ENCODE measurements at regions not wholly inside any gene's neighbourhood (a gene's known extent, or its start where the extent isn't known, plus 50 kb on each side); places are given as distances from the start of the nearest gene placed in this dataset.

GRCh38 chr6:21785164-21785563 is 191.6 kb downstream of the SOX4 start:
- Histone ChIP-seq H3K4me2 (ENCODE audit: low read depth, low read length, poor library complexity, severe bottlenecking) (no peak overlapping the region), H2AFZ (ENCODE audit: low read length) (no peak overlapping the region), H3K4me1 (ENCODE audit: insufficient read depth, low read length, poor library complexity, severe bottlenecking) (no peaks in the 10 kb centered on the region), H3K27me3 (ENCODE audit: insufficient read depth, low read length, poor library complexity, severe bottlenecking) (no peaks in the 10 kb centered on the region), H3K9me3 (ENCODE audit: insufficient read depth, low read depth, low read length) (no peaks in the 10 kb centered on the region), H3K9me2 (replicated peaks; ENCODE audit: low read depth, low read length) (no peaks in the 10 kb centered on the region), H3K4me3 (ENCODE audit: low read length, poor library complexity, severe bottlenecking) (no peak overlapping the region), H3K79me2 (ENCODE audit: insufficient read depth, low read length) (peaks cover 90% of the 10 kb centered on the region), H3K9ac (ENCODE audit: low read depth, low read length, poor library complexity, severe bottlenecking) (no peak overlapping the region), H3K36me3 (ENCODE audit: insufficient read depth, low read length) (peaks cover 78% of the 10 kb centered on the region), H4K20me1 (ENCODE audit: insufficient read depth, low read length, poor library complexity, severe bottlenecking) (peaks cover 58% of the 10 kb centered on the region), H3F3A (ENCODE audit: low read depth) (0 out of 2 replicates have a peak, but pooled peaks cover 3% of the 10 kb centered on the region)
- TF ChIP-seq, protein P1, sequence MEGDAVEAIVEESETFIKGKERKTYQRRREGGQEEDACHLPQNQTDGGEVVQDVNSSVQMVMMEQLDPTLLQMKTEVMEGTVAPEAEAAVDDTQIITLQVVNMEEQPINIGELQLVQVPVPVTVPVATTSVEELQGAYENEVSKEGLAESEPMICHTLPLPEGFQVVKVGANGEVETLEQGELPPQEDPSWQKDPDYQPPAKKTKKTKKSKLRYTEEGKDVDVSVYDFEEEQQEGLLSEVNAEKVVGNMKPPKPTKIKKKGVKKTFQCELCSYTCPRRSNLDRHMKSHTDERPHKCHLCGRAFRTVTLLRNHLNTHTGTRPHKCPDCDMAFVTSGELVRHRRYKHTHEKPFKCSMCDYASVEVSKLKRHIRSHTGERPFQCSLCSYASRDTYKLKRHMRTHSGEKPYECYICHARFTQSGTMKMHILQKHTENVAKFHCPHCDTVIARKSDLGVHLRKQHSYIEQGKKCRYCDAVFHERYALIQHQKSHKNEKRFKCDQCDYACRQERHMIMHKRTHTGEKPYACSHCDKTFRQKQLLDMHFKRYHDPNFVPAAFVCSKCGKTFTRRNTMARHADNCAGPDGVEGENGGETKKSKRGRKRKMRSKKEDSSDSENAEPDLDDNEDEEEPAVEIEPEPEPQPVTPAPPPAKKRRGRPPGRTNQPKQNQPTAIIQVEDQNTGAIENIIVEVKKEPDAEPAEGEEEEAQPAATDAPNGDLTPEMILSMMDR (conservative IDR thresholded peaks at IDR 0.05; ENCODE audit: low read length), result no peak
- TF ChIP-seq EZH2phosphoT487 (IDR thresholded peaks at IDR 0.05; ENCODE audit: borderline replicate concordance), result no peak

- H3K79me2 ChIP-seq (ENCODE audit: insufficient read depth, low read length), result peaks cover 78% of the 10 kb centered on the region
These were observed 197.5 kb downstream of the SOX4 start for GRCh38 chr6:21791056-21791455.

DNA sequence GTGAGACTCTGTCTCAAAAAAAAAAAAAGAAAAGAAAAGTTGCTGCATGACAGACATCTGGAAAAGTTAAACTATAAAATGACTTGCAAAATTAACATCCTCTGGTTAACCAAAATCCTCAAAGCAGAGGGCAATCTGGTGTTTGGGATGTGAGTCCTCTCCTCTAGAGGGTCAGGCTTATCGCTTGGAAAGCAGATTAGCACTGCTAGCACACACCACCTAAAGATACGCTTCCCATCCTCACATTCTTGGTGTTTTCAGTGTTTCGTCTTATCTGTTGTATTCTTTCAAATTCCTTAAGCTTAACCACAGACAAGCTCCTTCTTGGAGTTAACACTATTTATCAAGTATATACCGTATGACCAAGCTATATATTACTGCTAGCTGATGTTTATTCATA is 198.0 kb downstream of the SOX4 start:
- H3K36me3 ChIP-seq (ENCODE audit: insufficient read depth, low read length), result peaks cover 67% of the 10 kb centered on the region; the same call in 1 of the 2 replicates
- H3K79me2 ChIP-seq (ENCODE audit: insufficient read depth, low read length), result peaks cover 72% of the 10 kb centered on the region
- H4K20me1 ChIP-seq (ENCODE audit: insufficient read depth, low read length, poor library complexity, severe bottlenecking), result peaks cover 42% of the 10 kb centered on the region
- no peaks in the 10 kb centered on the region for H3F3A ChIP-seq (ENCODE audit: low read depth)
- no peak for TF ChIP-seq EZH2phosphoT487 (IDR thresholded peaks at IDR 0.05; ENCODE audit: borderline replicate concordance)
- TF ChIP-seq, protein P1 (conservative IDR thresholded peaks at IDR 0.05; ENCODE audit: low read length), result no peak
- H2AFZ ChIP-seq (ENCODE audit: low read length), result no peak overlapping the region
- peaks cover 4% of the 10 kb centered on the region for H3K4me1 ChIP-seq (ENCODE audit: insufficient read depth, low read length, poor library complexity, severe bottlenecking)
- no peaks in the 10 kb centered on the region for H3K9me2 ChIP-seq (replicated peaks; ENCODE audit: low read depth, low read length)
- H3K9ac ChIP-seq (ENCODE audit: low read depth, low read length, poor library complexity, severe bottlenecking), result no peak overlapping the region
- H3K9me3 ChIP-seq (ENCODE audit: insufficient read depth, low read depth, low read length), result no peaks in the 10 kb centered on the region
- no peak overlapping the region for H3K4me3 ChIP-seq (ENCODE audit: low read length, poor library complexity, severe bottlenecking)
- no peak overlapping the region for H3K4me2 ChIP-seq (ENCODE audit: low read depth, low read length, poor library complexity, severe bottlenecking)
- no peaks in the 10 kb centered on the region for H3K27me3 ChIP-seq (ENCODE audit: insufficient read depth, low read length, poor library complexity, severe bottlenecking)

More at GRCh38 chr6:21791056-21791455, 197.5 kb downstream of the SOX4 start:
- Histone ChIP-seq H2AFZ (ENCODE audit: low read length) (no peak overlapping the region), H3K9ac (ENCODE audit: low read depth, low read length, poor library complexity, severe bottlenecking) (no peak overlapping the region), H3K27me3 (ENCODE audit: insufficient read depth, low read length, poor library complexity, severe bottlenecking) (no peaks in the 10 kb centered on the region), H3K36me3 (ENCODE audit: insufficient read depth, low read length) (peaks cover 72% of the 10 kb centered on the region), H3K4me3 (ENCODE audit: low read length, poor library complexity, severe bottlenecking) (no peak overlapping the region), H3F3A (ENCODE audit: low read depth) (no peaks in the 10 kb centered on the region), H3K9me2 (replicated peaks; ENCODE audit: low read depth, low read length) (no peaks in the 10 kb centered on the region), H3K4me2 (ENCODE audit: low read depth, low read length, poor library complexity, severe bottlenecking) (no peak overlapping the region), H3K9me3 (ENCODE audit: insufficient read depth, low read depth, low read length) (no peaks in the 10 kb centered on the region), H3K4me1 (ENCODE audit: insufficient read depth, low read length, poor library complexity, severe bottlenecking) (peaks cover 4% of the 10 kb centered on the region), H4K20me1 (ENCODE audit: insufficient read depth, low read length, poor library complexity, severe bottlenecking) (peaks cover 44% of the 10 kb centered on the region)
- TF ChIP-seq, protein P1 (conservative IDR thresholded peaks at IDR 0.05; ENCODE audit: low read length), result no peak
- TF ChIP-seq EZH2phosphoT487 (IDR thresholded peaks at IDR 0.05; ENCODE audit: borderline replicate concordance), result no peak

Data from Loucy (cell line).